ENCODE measurements at regions not wholly inside any gene's neighbourhood (a gene's known extent, or its start where the extent isn't known, plus 50 kb on each side); places are given as distances from the start of the nearest gene placed in this dataset.

- POLR2A ChIA-PET (ENCODE audit: unreplicated experiment): no interaction called here
These were observed 213.4 kb downstream of the VRK1 start for GRCh38 chr14:97010491-97011160.

More at GRCh38 chr14:97010491-97011160, 213.4 kb downstream of the VRK1 start:
- H2BK15ac ChIP-seq (ENCODE audit: low read depth, low read length): no peak overlapping the region
- H3K18ac ChIP-seq (ENCODE audit: low read depth, low read length): no peak overlapping the region
- no peaks in the 10 kb centered on the region for H4K20me1 ChIP-seq (ENCODE audit: insufficient read depth, low read length)
- DNase-seq (no peak), ATAC-seq (ENCODE audit: low read depth) (no peak)
- no peak overlapping the region for H2BK5ac ChIP-seq (ENCODE audit: low read depth, low read length, poor library complexity, severe bottlenecking)
- CTCF ChIA-PET: no interaction called here
- dilution Hi-C loops (cut with HindIII; ENCODE audit: low sequenced_read_pairs, unreplicated experiment): no loop called here
- WGBS, 2 experiments (ENCODE audit: extremely low coverage in 2 of 2, insufficient read length in 1 of 2): 31% methylated on average over 6 of the region's 8 CpGs; no CpG with 5 or more reads in 1 of the 2 experiments
- intact Hi-C loops (cut with micrococcal nuclease): no loop called here
- no peaks in the 10 kb centered on the region for H3K79me1 ChIP-seq (ENCODE audit: low read depth in 1 of 2, low read length in 2 of 2)
- no peaks in the 10 kb centered on the region for H3K9me1 ChIP-seq (ENCODE audit: insufficient read depth, low read length)
- TF ChIP-seq SMC3 (IDR thresholded peaks at IDR 0.05; ENCODE audit: low read depth, low read length): no peak
- no peak for TF ChIP-seq BHLHE40 (IDR thresholded peaks at IDR 0.05; ENCODE audit: low read depth, low read length)
- TF ChIP-seq USF2 (IDR thresholded peaks at IDR 0.05; ENCODE audit: low read depth, low read length): no peak
- TF ChIP-seq POLR2A (IDR thresholded peaks at IDR 0.05; ENCODE audit: low read depth, low read length): no peak
- H3K27me3 ChIP-seq (ENCODE audit: control insufficient read depth, insufficient read depth, low read length): no peaks in the 10 kb centered on the region
- H3K9me3 ChIP-seq (ENCODE audit: control insufficient read depth, insufficient read depth, low read length): peaks cover 39% of the 10 kb centered on the region
- H3K56ac ChIP-seq (ENCODE audit: extremely low read depth, insufficient read depth, low read length): no peak overlapping the region
- H2BK120ac ChIP-seq (ENCODE audit: low read depth, low read length): no peak overlapping the region
- no TSS peak for BruUV-seq (replicated peaks)
- no peak overlapping the region for H3K4ac ChIP-seq (ENCODE audit: low read depth, low read length)
- H2BK20ac ChIP-seq (ENCODE audit: low read depth, low read length): no peak overlapping the region
- no peak overlapping the region for H3K9ac ChIP-seq (ENCODE audit: low read depth, low read length)
- H2AK9ac ChIP-seq (replicated peaks; ENCODE audit: low read depth, low read length, poor library complexity): no peak overlapping the region
- H3K27ac ChIP-seq (ENCODE audit: insufficient read depth, low read length): no peak overlapping the region
- H3K36me3 ChIP-seq (ENCODE audit: control insufficient read depth, insufficient read depth, low read length): no peaks in the 10 kb centered on the region
- no peak overlapping the region for H4K8ac ChIP-seq (ENCODE audit: low read depth in 2 of 2, low read length in 2 of 2)
- H3K14ac ChIP-seq (replicated peaks; ENCODE audit: low read depth, low read length): no peak overlapping the region
- no peaks in the 10 kb centered on the region for H3K4me1 ChIP-seq (ENCODE audit: control insufficient read depth, insufficient read depth, low read length)
- H2AFZ ChIP-seq (replicated peaks; ENCODE audit: low read length, poor library complexity): no peak overlapping the region
- in situ Hi-C loops (cut with MboI; ENCODE audit: low sequenced_read_pairs): no loop called here
- no peak overlapping the region for H3K4me3 ChIP-seq (ENCODE audit: insufficient read depth, low read depth, low read length)
- no peak overlapping the region for H3K4me2 ChIP-seq (ENCODE audit: low read depth, low read length)
- H4K91ac ChIP-seq (ENCODE audit: insufficient read depth, low read depth, low read length): no peak overlapping the region
- H4K5ac ChIP-seq (ENCODE audit: low read depth, low read length): no peak overlapping the region
- H2AK5ac ChIP-seq (ENCODE audit: low read depth, low read length): no peak overlapping the region
- H3K23ac ChIP-seq (ENCODE audit: low read depth, low read length): no peak overlapping the region

Data from IMR-90 (cell line).